GM19438 (cell line): ENCODE measurements at regions not wholly inside any gene's neighbourhood (a gene's known extent, or its start where the extent isn't known, plus 50 kb on each side); places are given as distances from the start of the nearest gene placed in this dataset.
A peak's percentile ranks its signal among the peaks of the same experiment; 100 is the strongest.
"Not testable (repeated sequence)": the region's sequence is repeated elsewhere in the genome, so short reads cannot be mapped to it uniquely, and the experiment has no call there.

Experiments used
- ATAC-seq: cut with Tn5 transposase; IDR thresholded peaks from one replicate; pipeline ENCODE4 v1.9.1; 2021; ENCODE audit warnings: low read depth; ENCODE audit not compliant: unreplicated experiment

DNA sequence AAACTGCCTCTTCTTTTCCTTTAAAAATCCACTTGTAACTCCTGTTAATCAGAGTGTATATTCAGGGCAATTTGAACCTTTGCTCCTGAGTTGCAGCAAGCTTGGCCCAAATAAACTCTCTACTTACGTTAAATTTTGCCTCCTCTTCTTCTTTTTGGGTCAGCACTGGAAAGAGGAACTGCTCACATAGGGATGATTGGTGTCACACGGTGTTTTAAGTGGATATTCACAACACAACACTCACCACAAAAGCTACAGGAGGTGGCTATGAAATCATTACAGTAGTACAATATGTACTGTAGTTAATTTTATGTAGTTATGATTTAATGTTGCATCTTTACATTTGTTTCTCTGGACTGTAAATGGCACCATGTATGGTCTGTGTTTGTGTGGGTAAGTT is 96.8 kb upstream of the DOCK9 start:
- ATAC-seq = no peak

GRCh38 chr13:99075268-99076191 is 97.7 kb upstream of the DOCK9 start:
- ATAC-seq = peak; percentile 91

DNA sequence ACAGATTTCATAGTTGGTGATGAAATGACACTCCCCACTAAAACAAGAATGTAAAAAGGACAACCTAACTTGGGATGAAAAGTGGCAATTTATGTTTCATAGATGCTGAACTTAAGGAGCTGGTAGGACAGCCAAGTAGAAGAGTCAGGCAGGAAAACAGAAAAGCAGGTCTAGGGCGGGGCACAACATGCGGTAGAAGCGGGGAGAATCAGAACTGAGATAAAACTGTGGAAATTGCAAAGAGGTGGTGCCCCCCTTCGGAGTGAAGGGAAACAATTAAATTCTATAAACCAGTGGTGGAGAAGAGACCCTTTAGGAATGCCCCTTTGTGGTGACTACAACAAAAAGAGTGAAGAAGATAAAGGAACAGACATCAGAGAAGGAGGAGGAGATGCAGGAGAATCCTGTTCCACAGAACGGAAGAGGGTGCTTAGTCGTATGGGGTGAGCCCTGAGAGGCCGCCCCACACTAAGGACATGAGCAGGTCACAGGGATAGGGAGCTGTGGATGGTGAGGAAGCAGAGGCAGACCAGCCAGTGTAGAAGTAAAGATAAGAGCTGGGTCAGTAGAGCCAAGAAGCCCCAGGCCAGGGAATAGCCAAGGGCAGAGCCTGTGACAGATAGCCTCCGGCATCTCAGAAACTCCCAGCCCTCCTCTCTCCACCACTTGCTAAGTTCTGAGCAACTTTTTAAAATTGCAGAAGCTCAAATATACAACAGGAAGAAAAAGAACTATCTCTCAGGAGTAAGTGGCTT is 100.3 kb upstream of the DOCK9 start:
- no peak for ATAC-seq

DNA sequence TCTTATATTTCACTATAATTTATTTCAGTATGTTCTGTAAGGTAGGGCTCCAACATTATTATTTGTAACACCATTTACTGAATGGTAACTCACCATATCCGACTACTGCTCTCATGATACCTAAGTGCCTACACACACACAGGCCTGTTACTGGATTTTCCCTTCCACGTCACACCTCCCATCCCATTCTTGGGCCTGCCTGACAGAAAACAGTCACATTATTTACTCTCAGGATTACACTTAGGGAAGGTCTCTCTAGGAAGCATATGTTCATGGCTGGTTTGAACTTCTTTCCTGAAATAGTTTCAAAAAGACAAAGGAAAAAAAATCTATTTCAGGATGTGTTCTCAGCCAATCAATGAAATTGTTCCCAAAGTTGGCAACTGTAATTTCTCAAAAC is 102.3 kb upstream of the DOCK9 start:
- ATAC-seq = no peak

DNA sequence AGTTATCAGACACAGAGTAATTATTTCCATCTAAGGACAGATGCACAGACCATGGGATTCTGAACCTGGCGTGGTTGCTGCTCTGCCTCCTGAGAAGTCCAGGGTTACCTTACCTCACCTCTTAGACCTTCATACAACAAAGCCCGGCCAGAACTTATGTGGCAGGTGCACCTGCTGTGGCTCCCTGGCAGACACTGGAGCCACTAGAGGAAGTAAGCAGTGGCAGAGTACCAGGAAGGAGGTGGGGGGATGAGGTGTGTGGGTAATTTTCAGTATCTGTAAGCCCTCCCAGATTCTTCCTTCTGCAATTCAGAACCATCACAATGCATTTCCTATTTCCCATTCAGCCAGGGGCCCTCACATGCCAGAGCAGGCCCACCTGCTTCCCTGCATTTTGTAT is 106.1 kb upstream of the DOCK9 start:
- no peak for ATAC-seq

DNA sequence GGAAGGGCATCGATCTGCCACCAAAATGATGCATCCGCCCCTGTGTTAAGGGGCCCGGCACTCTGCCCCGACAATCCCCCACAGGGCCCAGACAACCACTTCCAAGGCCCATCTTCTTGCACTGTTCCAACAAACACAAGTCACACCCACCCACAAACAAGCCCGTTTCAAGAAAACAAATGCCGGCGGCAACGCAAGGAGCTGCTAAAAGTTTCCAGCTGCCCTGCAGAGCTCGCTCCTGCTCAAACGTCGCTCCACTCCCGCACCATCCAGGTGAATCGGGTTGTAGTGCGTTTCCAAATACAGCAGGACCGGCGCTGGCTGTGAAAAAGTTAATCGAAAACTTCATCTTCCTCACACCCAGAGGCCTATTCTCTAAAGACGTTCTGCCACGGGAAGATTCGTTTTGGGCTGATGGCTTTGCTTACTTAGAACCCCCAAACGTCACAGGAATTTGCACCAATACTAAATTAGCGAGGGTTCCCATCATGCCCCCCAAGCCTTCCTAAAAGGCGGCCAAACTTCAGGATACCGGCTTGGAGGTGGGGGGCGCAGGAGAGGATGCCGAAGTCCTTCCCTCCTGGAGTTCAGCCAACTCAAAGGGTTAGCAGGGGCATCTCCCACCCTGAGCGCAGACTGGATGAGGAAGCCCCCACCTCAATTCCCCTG is 107.4 kb upstream of the DOCK9 start:
- ATAC-seq = no peak

- ATAC-seq = no peak
Observed at GRCh38 chr13:99085808-99086266, 108.0 kb upstream of the DOCK9 start.

DNA sequence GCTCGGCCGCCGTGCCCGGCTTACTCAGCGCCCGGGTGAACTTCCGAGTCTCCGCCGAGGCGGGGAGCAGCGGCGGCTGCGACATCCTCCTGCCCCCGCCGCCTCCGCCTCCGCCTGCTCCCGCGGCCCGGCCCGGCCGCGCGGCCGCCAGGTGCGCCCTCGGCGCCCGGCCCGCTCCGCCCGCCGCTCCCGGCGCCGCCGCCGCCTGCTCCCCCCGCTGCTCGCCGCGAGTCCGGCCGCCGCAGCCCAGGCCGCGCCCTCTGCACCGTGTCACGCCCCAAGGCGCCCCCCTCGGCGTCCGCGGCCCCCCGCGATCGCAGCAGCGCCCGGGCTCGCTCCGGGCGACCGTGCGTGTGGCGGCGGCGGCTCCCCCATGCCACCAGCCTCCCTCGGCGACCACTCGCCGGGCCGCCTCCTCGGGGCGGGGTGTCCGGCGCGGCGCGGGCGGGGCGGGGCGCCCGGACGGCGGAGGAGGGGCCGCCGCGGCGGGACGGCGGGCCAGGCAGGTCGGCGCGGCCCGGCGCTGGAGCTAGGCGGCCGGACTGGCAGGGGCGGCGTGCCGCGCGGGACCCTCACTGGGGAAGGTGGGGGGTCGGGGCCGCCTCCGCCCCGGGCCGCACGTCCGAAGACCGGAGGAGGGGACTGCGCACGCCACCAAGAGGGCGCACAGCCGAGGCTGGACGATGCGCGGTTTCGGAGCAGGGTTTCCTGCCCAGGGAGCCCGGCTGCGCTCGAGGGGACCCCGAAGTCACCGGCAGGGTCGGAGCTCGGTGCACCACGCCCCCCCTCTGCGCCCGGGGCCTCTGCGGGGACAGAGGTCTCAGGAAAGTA is 108.6 kb upstream of the DOCK9 start:
- ATAC-seq = peak; percentile 40

GRCh38 chr13:99087098-99087953 is 109.5 kb upstream of the DOCK9 start:
- ATAC-seq = peak; percentile 89

DNA sequence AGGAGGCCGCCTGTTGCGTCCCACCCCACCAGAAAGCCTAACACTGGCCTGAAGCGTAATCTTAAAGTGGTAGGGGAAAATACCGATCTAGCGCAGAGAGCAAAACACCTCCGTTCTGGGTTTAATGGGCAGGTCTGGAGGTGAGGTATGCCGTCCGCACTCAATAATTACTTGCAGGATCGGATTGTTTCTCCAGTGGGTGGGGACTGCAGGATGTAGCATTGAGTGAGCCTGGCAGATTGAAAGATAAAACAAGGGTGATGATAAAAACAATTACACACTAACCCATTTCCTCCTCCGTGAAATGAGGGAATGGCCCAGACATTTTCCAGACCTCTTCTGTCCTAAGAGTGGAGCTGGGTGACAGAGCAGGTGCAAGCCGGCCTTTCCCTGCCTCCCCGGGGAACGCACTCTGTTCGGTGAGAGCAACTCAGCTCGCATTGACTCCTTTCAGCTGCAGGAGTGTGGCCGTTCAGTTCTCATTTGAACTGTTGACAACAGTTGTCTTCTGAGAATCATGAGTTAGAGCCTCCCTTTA is 110.2 kb upstream of the DOCK9 start:
- ATAC-seq = peak; percentile 31

DNA sequence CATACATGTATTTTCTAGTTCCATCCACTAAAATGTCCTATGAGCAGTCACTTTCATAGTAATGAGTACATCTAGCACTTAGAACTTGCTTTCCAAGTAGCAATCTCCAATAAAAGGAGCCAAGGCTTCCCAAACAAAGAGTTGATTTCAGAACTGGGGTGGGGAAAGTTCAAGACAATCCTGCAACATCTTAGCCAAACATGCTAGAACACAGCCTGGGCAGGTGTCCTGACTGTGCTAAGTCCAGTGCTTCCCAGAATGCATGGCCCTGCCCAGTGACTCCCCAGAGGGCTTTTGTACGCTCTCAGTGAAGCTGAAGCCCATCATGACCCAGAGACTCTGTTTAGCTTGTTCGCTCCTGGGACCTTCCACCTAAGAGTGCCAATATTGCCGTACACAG is 106.7 kb upstream of the UBAC2 start:
- no peak for ATAC-seq

DNA sequence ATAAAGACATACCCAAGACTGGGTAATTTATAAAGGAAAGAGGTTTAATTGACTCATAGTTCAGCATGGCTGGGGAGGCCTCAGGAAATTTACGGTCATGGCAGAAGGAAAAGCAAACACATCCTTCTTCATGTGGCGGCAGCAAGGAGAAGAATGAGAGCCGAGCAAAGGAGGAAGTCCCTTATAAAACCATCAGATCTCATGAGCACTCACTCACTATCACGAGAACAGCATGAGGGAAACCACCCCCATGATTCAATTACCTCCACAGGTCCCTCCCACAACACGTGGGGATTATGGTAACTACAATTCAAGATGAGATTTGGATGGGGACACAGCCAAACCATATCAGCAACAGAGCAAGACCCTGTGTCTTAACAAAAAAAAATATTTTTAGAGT is 98.8 kb upstream of the UBAC2 start:
- not testable (repeated sequence) for ATAC-seq

DNA sequence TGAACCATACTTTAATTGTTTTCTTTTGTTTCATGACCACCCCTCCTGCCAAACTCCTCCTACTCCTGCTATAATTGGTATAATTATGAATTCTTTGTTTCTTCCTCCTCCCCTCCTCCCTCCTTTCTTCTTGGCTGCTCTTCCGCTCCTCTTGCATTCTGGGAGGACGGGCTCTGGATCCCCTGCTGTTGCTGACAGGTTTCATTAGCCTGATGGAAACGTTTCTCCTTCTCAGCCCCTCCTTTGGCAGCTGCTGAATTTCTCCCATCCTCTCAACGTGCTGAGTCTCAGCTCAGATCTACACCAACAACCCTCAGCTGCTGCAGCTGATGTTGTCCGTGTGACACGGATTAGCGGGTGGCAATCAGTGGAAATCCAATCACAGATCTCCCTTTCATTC is 97.1 kb upstream of the UBAC2 start:
- ATAC-seq = no peak

DNA sequence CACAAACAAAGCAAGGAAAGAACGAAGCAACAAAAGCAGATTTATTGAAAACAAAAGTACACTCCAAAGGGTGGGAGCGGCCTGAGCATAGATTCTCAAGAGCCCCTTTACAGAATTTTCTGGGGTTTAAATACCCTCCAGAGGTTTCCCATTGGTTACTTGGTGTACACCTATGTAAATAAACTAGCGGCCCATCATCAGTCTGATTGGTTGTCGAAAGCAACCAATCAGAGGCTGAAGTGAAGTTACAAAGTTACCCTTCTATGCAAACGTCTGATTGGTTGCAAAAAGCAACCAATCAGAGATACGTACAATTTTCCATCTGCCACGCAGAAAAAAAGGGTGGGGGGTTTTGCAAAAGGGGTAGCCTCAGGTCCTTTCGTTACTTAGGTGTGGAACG is 96.3 kb upstream of the UBAC2 start:
- ATAC-seq = no peak

DNA sequence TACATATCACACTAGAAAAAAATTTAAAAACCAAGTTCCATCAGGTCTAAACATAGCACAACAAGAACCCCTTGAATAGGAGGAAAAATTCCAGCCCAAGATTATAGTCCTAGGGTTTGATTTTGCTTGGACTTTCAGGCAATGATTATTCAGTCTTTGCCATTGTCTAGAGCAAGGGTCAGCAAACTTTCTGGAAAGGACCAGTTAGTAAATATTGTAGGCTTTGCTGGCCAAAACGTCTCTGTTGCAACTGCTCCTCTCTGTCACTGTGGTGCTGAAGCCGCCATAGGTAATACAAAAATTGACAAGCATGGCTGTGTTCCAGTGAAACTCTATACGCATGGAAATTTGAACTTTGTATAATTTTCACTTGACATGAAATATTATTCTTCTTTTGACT is 95.5 kb upstream of the UBAC2 start:
- no peak for ATAC-seq

GRCh38 chr13:99113351-99113750 is 87.3 kb upstream of the UBAC2 start:
- no peak for ATAC-seq

GRCh38 chr13:99118179-99118578 is 82.5 kb upstream of the UBAC2 start:
- ATAC-seq = no peak

GRCh38 chr13:99119656-99120055 is 81.0 kb upstream of the UBAC2 start:
- ATAC-seq = no peak

GRCh38 chr13:99120751-99121150 is 79.9 kb upstream of the UBAC2 start:
- no peak for ATAC-seq
